GM18526 (cell line): ENCODE measurements at regions not wholly inside any gene's neighbourhood (a gene's known extent, or its start where the extent isn't known, plus 50 kb on each side); places are given as distances from the start of the nearest gene placed in this dataset.

ENCODE experiments used
- POLR2A ChIP-seq: IDR thresholded peaks from 3 replicates; pipeline ENCODE4 v1.6.1; 2011; ENCODE audit not compliant: insufficient read length; ENCODE audit errors: extremely low read depth

- no peak for TF ChIP-seq POLR2A
Observed at GRCh38 chr2:64820901-64821300, 167.2 kb upstream of the SERTAD2 start.

GRCh38 chr2:64823794-64824193 lies 165.4 kb upstream of the SLC1A4 start:
- no peak for TF ChIP-seq POLR2A

GRCh38 chr2:64825831-64826491 lies 163.2 kb upstream of the SLC1A4 start:
- TF ChIP-seq POLR2A, result no peak

- no peak for TF ChIP-seq POLR2A
Observed at GRCh38 chr2:64826703-64827102, 162.5 kb upstream of the SLC1A4 start.

- TF ChIP-seq POLR2A, result no peak
Observed at GRCh38 chr2:64828261-64828660, 160.9 kb upstream of the SLC1A4 start.

GRCh38 chr2:64829525-64829924 lies 159.7 kb upstream of the SLC1A4 start:
- TF ChIP-seq POLR2A, result no peak

GRCh38 chr2:64831134-64831976 lies 157.8 kb upstream of the SLC1A4 start:
- no peak for TF ChIP-seq POLR2A

GRCh38 chr2:64831977-64832328 lies 157.2 kb upstream of the SLC1A4 start:
- TF ChIP-seq POLR2A, result no peak

GRCh38 chr2:64832936-64833335 lies 156.3 kb upstream of the SLC1A4 start:
- no peak for TF ChIP-seq POLR2A

GRCh38 chr2:64836566-64836965 lies 152.6 kb upstream of the SLC1A4 start:
- TF ChIP-seq POLR2A, result no peak

GRCh38 chr2:64837116-64837731 lies 152.0 kb upstream of the SLC1A4 start:
- TF ChIP-seq POLR2A, result no peak

GRCh38 chr2:64837925-64838641 lies 151.1 kb upstream of the SLC1A4 start:
- no peak for TF ChIP-seq POLR2A

GRCh38 chr2:64838817-64839216 lies 150.4 kb upstream of the SLC1A4 start:
- no peak for TF ChIP-seq POLR2A

GRCh38 chr2:64839844-64840243 lies 149.4 kb upstream of the SLC1A4 start:
- TF ChIP-seq POLR2A, result peak; percentile 45

- TF ChIP-seq POLR2A, result no peak
Observed at GRCh38 chr2:64840426-64840881, 148.7 kb upstream of the SLC1A4 start.
